ENCODE measurements at regions not wholly inside any gene's neighbourhood (a gene's known extent, or its start where the extent isn't known, plus 50 kb on each side); places are given as distances from the start of the nearest gene placed in this dataset.

GRCh38 chr11:70834984-70835560 is 417.3 kb downstream of the SHANK2 start:
- H3K4me1 Mint-ChIP-seq = no peaks in the 10 kb centered on the region

GRCh38 chr11:70836071-70836470 is 416.3 kb downstream of the SHANK2 start:
- Mint-ChIP-seq H3K4me3 (no peak overlapping the region), H3K27ac (no peak overlapping the region), H3K36me3 (no peaks in the 10 kb centered on the region), H3K4me1 (no peaks in the 10 kb centered on the region), H3K9me3 (peaks cover 11% of the 10 kb centered on the region), H3K27me3 (peaks cover 38% of the 10 kb centered on the region)
- ATAC-seq = no peak

More at GRCh38 chr11:70834984-70835560, 417.3 kb downstream of the SHANK2 start:
- H3K9me3 Mint-ChIP-seq = peaks cover 11% of the 10 kb centered on the region
- H3K4me3 Mint-ChIP-seq = no peak overlapping the region
- no peak for ATAC-seq
- peaks cover 46% of the 10 kb centered on the region for H3K27me3 Mint-ChIP-seq
- H3K27ac Mint-ChIP-seq = no peak overlapping the region
- H3K36me3 Mint-ChIP-seq = no peaks in the 10 kb centered on the region

- Mint-ChIP-seq H3K27me3 (peaks cover 37% of the 10 kb centered on the region), H3K9me3 (peaks cover 11% of the 10 kb centered on the region)
- ATAC-seq = no peak
Observed at GRCh38 chr11:70838198-70838597, 414.2 kb downstream of the SHANK2 start.

GRCh38 chr11:70839851-70840250 is 412.5 kb downstream of the SHANK2 start:
- no peaks in the 10 kb centered on the region for H3K36me3 Mint-ChIP-seq
- peaks cover 39% of the 10 kb centered on the region for H3K27me3 Mint-ChIP-seq
- peaks cover 11% of the 10 kb centered on the region for H3K9me3 Mint-ChIP-seq
- no peak overlapping the region for H3K4me3 Mint-ChIP-seq
- H3K4me1 Mint-ChIP-seq = no peaks in the 10 kb centered on the region
- ATAC-seq = no peak
- H3K27ac Mint-ChIP-seq = no peak overlapping the region

More at GRCh38 chr11:70838198-70838597, 414.2 kb downstream of the SHANK2 start:
- no peaks in the 10 kb centered on the region for H3K4me1 Mint-ChIP-seq
- no peak overlapping the region for H3K27ac Mint-ChIP-seq
- no peak overlapping the region for H3K4me3 Mint-ChIP-seq
- H3K36me3 Mint-ChIP-seq = no peaks in the 10 kb centered on the region

GRCh38 chr11:70841264-70841663 is 411.1 kb downstream of the SHANK2 start:
- Mint-ChIP-seq H3K4me1 (no peaks in the 10 kb centered on the region), H3K9me3 (peaks cover 11% of the 10 kb centered on the region), H3K27ac (no peak overlapping the region), H3K4me3 (no peak overlapping the region), H3K27me3 (peaks cover 40% of the 10 kb centered on the region), H3K36me3 (no peaks in the 10 kb centered on the region)
- no peak for ATAC-seq

GRCh38 chr11:70842256-70842655 is 410.1 kb downstream of the SHANK2 start:
- ATAC-seq = no peak
- Mint-ChIP-seq H3K36me3 (no peaks in the 10 kb centered on the region), H3K4me3 (no peak overlapping the region), H3K27ac (no peak overlapping the region), H3K4me1 (no peaks in the 10 kb centered on the region), H3K27me3 (peaks cover 40% of the 10 kb centered on the region), H3K9me3 (peaks cover 9% of the 10 kb centered on the region)

- peaks cover 40% of the 10 kb centered on the region for H3K27me3 Mint-ChIP-seq
- no peaks in the 10 kb centered on the region for H3K36me3 Mint-ChIP-seq
- H3K9me3 Mint-ChIP-seq = peaks cover 8% of the 10 kb centered on the region
- H3K4me1 Mint-ChIP-seq = no peaks in the 10 kb centered on the region
- no peak overlapping the region for H3K4me3 Mint-ChIP-seq
- H3K27ac Mint-ChIP-seq = no peak overlapping the region
- no peak for ATAC-seq
Observed at GRCh38 chr11:70842701-70843100, 409.7 kb downstream of the SHANK2 start.

GRCh38 chr11:70843906-70844305 is 408.5 kb downstream of the SHANK2 start:
- no peak for ATAC-seq
- no peak overlapping the region for H3K27ac Mint-ChIP-seq
- no peaks in the 10 kb centered on the region for H3K9me3 Mint-ChIP-seq
- H3K36me3 Mint-ChIP-seq = no peaks in the 10 kb centered on the region
- no peak overlapping the region for H3K4me3 Mint-ChIP-seq
- no peaks in the 10 kb centered on the region for H3K4me1 Mint-ChIP-seq
- H3K27me3 Mint-ChIP-seq = peaks cover 40% of the 10 kb centered on the region

- Mint-ChIP-seq H3K4me3 (no peak overlapping the region), H3K27me3 (peaks cover 40% of the 10 kb centered on the region), H3K27ac (no peak overlapping the region), H3K4me1 (no peaks in the 10 kb centered on the region), H3K9me3 (no peaks in the 10 kb centered on the region), H3K36me3 (no peaks in the 10 kb centered on the region)
- ATAC-seq = no peak
Observed at GRCh38 chr11:70844387-70844786, 408.0 kb downstream of the SHANK2 start.

GRCh38 chr11:70845591-70846041 is 406.8 kb downstream of the SHANK2 start:
- no peak for ATAC-seq
- H3K27ac Mint-ChIP-seq = no peak overlapping the region
- peaks cover 40% of the 10 kb centered on the region for H3K27me3 Mint-ChIP-seq

GRCh38 chr11:70846781-70847655 is 405.4 kb downstream of the SHANK2 start:
- ATAC-seq = no peak
- no peaks in the 10 kb centered on the region for H3K36me3 Mint-ChIP-seq
- H3K4me1 Mint-ChIP-seq = no peaks in the 10 kb centered on the region
- no peak overlapping the region for H3K4me3 Mint-ChIP-seq
- H3K27me3 Mint-ChIP-seq = peaks cover 30% of the 10 kb centered on the region
- no peak overlapping the region for H3K27ac Mint-ChIP-seq
- peaks cover 3% of the 10 kb centered on the region for H3K9me3 Mint-ChIP-seq

More at GRCh38 chr11:70845591-70846041, 406.8 kb downstream of the SHANK2 start:
- H3K4me3 Mint-ChIP-seq = no peak overlapping the region
- H3K9me3 Mint-ChIP-seq = peaks cover 3% of the 10 kb centered on the region
- H3K36me3 Mint-ChIP-seq = no peaks in the 10 kb centered on the region
- H3K4me1 Mint-ChIP-seq = no peaks in the 10 kb centered on the region

GRCh38 chr11:70848243-70848750 is 404.1 kb downstream of the SHANK2 start:
- Mint-ChIP-seq H3K27ac (no peak overlapping the region), H3K4me3 (no peak overlapping the region), H3K9me3 (peaks cover 3% of the 10 kb centered on the region), H3K36me3 (no peaks in the 10 kb centered on the region), H3K27me3 (peaks cover 22% of the 10 kb centered on the region), H3K4me1 (no peaks in the 10 kb centered on the region)
- ATAC-seq = no peak

GRCh38 chr11:70849031-70849430 is 403.3 kb downstream of the SHANK2 start:
- Mint-ChIP-seq H3K27ac (no peak overlapping the region), H3K4me1 (no peaks in the 10 kb centered on the region), H3K9me3 (peaks cover 3% of the 10 kb centered on the region), H3K4me3 (no peak overlapping the region), H3K27me3 (peaks cover 15% of the 10 kb centered on the region), H3K36me3 (no peaks in the 10 kb centered on the region)
- no peak for ATAC-seq

- no peaks in the 10 kb centered on the region for H3K4me1 Mint-ChIP-seq
- no peaks in the 10 kb centered on the region for H3K36me3 Mint-ChIP-seq
- no peaks in the 10 kb centered on the region for H3K27me3 Mint-ChIP-seq
- peaks cover 12% of the 10 kb centered on the region for H3K9me3 Mint-ChIP-seq
- H3K4me3 Mint-ChIP-seq = no peak overlapping the region
- no peak for ATAC-seq
- no peak overlapping the region for H3K27ac Mint-ChIP-seq
Observed at GRCh38 chr11:70851308-70851707, 401.1 kb downstream of the SHANK2 start.

- ATAC-seq = no peak
- peaks cover 12% of the 10 kb centered on the region for H3K9me3 Mint-ChIP-seq
- no peaks in the 10 kb centered on the region for H3K4me1 Mint-ChIP-seq
- H3K4me3 Mint-ChIP-seq = no peak overlapping the region
- no peaks in the 10 kb centered on the region for H3K27me3 Mint-ChIP-seq
- no peak overlapping the region for H3K27ac Mint-ChIP-seq
- H3K36me3 Mint-ChIP-seq = no peaks in the 10 kb centered on the region
Observed at GRCh38 chr11:70851907-70852306, 400.5 kb downstream of the SHANK2 start.

Data from stimulated activated memory B cell treated with anti-CD40 and anti-IgM and Interleukin-4, amounts not matched to agents 10 μg/mL and 1 μg/mL and 100 μg/mL, for 72 hours (primary cell).